Testis (tissue), 2 donors: ENCODE measurements at regions not wholly inside any gene's neighbourhood (a gene's known extent, or its start where the extent isn't known, plus 50 kb on each side); places are given as distances from the start of the nearest gene placed in this dataset.

Source experiments
- CTCF ChIP-seq, 3 experiments: fragments of 450-650 bp in 2 of 3; fragments of 200-600 bp in 1 of 3; sonication (generic) in 1 of 3; IDR thresholded peaks; one replicate each; pipeline ENCODE4 v1.5.1; 2016 to 2019; ENCODE audit warnings: antibody characterized with exemption in 3 of 3, mild to moderate bottlenecking in 2 of 3, moderate library complexity in 1 of 3
- POLR2A ChIP-seq: fragments of 450-650 bp; IDR thresholded peaks from one replicate; pipeline ENCODE4 v1.6.1; 2017; ENCODE audit warnings: antibody characterized with exemption, mild to moderate bottlenecking, moderate library complexity

- no peak for TF ChIP-seq CTCF (IDR thresholded peaks at IDR 0.05)
- TF ChIP-seq POLR2A: no peak
Measured at GRCh38 chr16:73220836-73221235, 172.9 kb upstream of the ZFHX3 start.
